Activated naive CD4-positive, alpha-beta T cell treated with anti-CD3 and anti-CD28 coated beads for 36 hours (primary cell): ENCODE measurements at regions not wholly inside any gene's neighbourhood (a gene's known extent, or its start where the extent isn't known, plus 50 kb on each side); places are given as distances from the start of the nearest gene placed in this dataset.
"Not testable (repeated sequence)": the region's sequence is repeated elsewhere in the genome, so short reads cannot be mapped to it uniquely, and the experiment has no call there.

Experiments used
- CTCF ChIA-PET: fragments of 350-600 bp; sonication (Branson Sonifier 250); formaldehyde crosslinking; loops from one replicate; lab custom pipeline; 2021; ENCODE audit warnings: antibody characterized with exemption; lab: Charles Lee
- DNase-seq: peaks from one replicate; pipeline ENCODE4 v3.0.0-alpha.2; 2020
- H3K27ac Mint-ChIP-seq: one replicate; pipeline ENCODE4 v1.8.0; 2021; ENCODE audit warnings: mild to moderate bottlenecking, mixed read lengths
- H3K27me3 Mint-ChIP-seq: one replicate; pipeline ENCODE4 v1.8.0; 2021; ENCODE audit warnings: low read depth, mixed read lengths
- H3K36me3 Mint-ChIP-seq: one replicate; pipeline ENCODE4 v1.8.0; 2021; ENCODE audit warnings: low read depth, mixed read lengths
- H3K4me1 Mint-ChIP-seq: one replicate; pipeline ENCODE4 v1.8.0; 2021; ENCODE audit warnings: low read depth, mixed read lengths
- H3K4me3 Mint-ChIP-seq: one replicate; pipeline ENCODE4 v1.8.0; 2021; ENCODE audit warnings: mild to moderate bottlenecking, moderate library complexity, mixed read lengths
- H3K9me3 Mint-ChIP-seq: one replicate; pipeline ENCODE4 v1.8.0; 2021; ENCODE audit warnings: mixed read lengths
- intact Hi-C: fragments of 100-400 bp; cut with micrococcal nuclease; formaldehyde crosslinking; loops from one replicate; pipeline ENCODE4 v1.15.1; 2023

DNA sequence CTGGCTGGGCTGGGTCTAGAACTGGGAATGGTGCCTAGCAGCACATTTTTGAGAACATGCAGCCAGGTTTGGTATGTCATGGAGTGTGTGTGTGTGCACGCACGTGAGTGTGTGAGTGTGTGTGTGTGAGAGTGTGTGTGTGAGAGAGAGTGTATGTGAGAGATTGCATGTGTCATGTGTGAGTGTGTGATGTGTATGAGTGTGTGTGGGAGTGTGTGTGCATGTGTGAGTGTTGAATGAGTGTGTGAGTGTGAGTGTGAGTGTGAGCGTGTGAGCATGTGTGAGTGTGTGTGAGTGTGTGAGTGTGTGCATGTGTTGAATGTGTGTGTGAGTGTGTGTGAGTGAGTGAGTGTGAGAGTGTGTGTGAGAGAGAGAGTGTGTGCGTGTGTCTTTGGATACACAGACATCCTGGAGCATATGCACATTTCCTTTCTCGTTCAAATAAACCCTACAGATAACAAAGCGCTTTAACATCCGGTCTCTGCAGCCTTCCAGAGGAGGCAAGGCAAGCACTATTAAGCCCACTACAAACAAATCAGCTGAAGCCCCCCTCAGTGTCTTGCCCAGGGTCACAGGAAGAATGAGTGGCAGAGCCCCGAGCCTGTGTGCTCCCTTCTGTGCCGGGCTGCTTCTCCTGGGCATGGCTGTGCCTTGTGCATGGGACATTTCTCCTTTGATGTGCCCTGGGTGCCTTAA, 108.7 kb upstream of the ETV6 start:
- no peak overlapping the region for H3K4me3 Mint-ChIP-seq
- intact Hi-C loops: no loop called here
- no peaks in the 10 kb centered on the region for H3K9me3 Mint-ChIP-seq
- no peaks in the 10 kb centered on the region for H3K36me3 Mint-ChIP-seq
- no peak for DNase-seq
- CTCF ChIA-PET: no interaction called here
- H3K27ac Mint-ChIP-seq: no peak overlapping the region
- H3K4me1 Mint-ChIP-seq: peaks cover 44% of the 10 kb centered on the region
- H3K27me3 Mint-ChIP-seq: no peaks in the 10 kb centered on the region

GRCh38 chr12:11542599-11542998, 106.9 kb upstream of the ETV6 start:
- H3K4me1 Mint-ChIP-seq: peaks cover 57% of the 10 kb centered on the region
- CTCF ChIA-PET: no interaction called here
- no peaks in the 10 kb centered on the region for H3K9me3 Mint-ChIP-seq
- H3K27ac Mint-ChIP-seq: no peak overlapping the region
- no peak overlapping the region for H3K4me3 Mint-ChIP-seq
- H3K27me3 Mint-ChIP-seq: no peaks in the 10 kb centered on the region
- DNase-seq: no peak
- no peaks in the 10 kb centered on the region for H3K36me3 Mint-ChIP-seq
- intact Hi-C loops: no loop called here

DNA sequence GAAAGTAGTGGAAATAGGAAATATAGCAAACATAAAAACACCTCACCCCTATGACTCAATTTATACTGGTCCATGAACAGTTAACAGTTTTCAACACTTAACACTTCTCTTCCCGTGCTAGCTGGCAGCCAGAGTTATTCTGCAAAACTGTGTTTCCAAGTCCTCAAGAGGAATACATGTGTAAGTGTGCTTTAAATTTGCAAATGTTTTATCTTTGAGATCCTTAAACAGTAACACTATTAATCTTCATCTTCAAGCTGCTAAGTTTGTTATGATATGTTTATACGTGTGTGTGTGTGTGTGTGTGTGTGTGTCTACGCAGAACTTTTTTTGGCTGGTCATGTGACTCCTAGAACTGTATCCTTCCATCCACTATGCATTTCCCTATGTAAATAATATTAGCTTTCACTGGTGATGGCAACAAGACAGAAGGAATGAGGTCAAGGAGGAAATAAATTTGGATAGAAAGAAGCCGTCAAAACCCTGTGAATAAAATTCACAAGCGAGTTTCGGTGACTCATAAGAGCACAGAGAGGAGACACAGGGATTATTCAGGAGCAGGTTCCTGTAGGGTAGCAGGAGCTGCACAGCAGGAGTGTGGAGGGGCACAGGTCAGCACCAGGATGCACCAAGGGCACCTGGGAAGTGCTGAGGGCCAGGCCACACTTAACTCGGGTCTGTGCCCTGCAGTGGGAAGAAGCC, 105.9 kb upstream of the ETV6 start:
- H3K36me3 Mint-ChIP-seq: no peaks in the 10 kb centered on the region
- H3K27ac Mint-ChIP-seq: no peak overlapping the region
- CTCF ChIA-PET: interaction anchor here (1.5 to 3.1 kb wide), 2 partner anchors 12 to 489 kb away, joined by 4 to 15 read pairs; no protein-coding TSS in a partner anchor
- intact Hi-C loops: loop anchor here (2.0 kb wide), 1 partner anchor 43 kb away; no protein-coding TSS in a partner anchor
- no peaks in the 10 kb centered on the region for H3K9me3 Mint-ChIP-seq
- H3K4me3 Mint-ChIP-seq: no peak overlapping the region
- no peaks in the 10 kb centered on the region for H3K27me3 Mint-ChIP-seq
- DNase-seq: no peak
- H3K4me1 Mint-ChIP-seq: peaks cover 60% of the 10 kb centered on the region

- H3K36me3 Mint-ChIP-seq: no peaks in the 10 kb centered on the region
- CTCF ChIA-PET: interaction anchor here (0.6 to 3.1 kb wide), 10 partner anchors 10 to 782 kb away, joined by 3 to 15 read pairs (median 4); no protein-coding TSS in a partner anchor
- peak overlapping the region; percentile 81 for H3K27ac Mint-ChIP-seq
- intact Hi-C loops: loop anchor here (1.0 to 5.0 kb wide), 4 partner anchors 9 to 222 kb away; partner anchors contain the start of gene ETV6
- peaks cover 55% of the 10 kb centered on the region for H3K4me1 Mint-ChIP-seq
- H3K27me3 Mint-ChIP-seq: no peaks in the 10 kb centered on the region
- no peaks in the 10 kb centered on the region for H3K9me3 Mint-ChIP-seq
- peak overlapping the region; percentile 26 for H3K4me3 Mint-ChIP-seq
- peak; percentile 60 for DNase-seq
These were observed 103.8 kb upstream of the ETV6 start for GRCh38 chr12:11545484-11546330.

GRCh38 chr12:11546582-11547270, 102.7 kb upstream of the ETV6 start:
- Mint-ChIP-seq H3K4me1 (peaks cover 46% of the 10 kb centered on the region), H3K27ac (peak overlapping the region; percentile 81)
- intact Hi-C loops: loop anchor here (1.0 to 5.0 kb wide), 3 partner anchors 8 to 221 kb away; partner anchors contain the start of gene ETV6
- H3K36me3 Mint-ChIP-seq, DNase-seq, H3K27me3 Mint-ChIP-seq, H3K9me3 Mint-ChIP-seq, H3K4me3 Mint-ChIP-seq: not testable (repeated sequence)
- CTCF ChIA-PET: interaction anchor here (0.6 to 3.1 kb wide), 7 partner anchors 9 to 781 kb away, joined by 3 to 15 read pairs (median 4); no protein-coding TSS in a partner anchor

- peaks cover 45% of the 10 kb centered on the region for H3K4me1 Mint-ChIP-seq
- H3K36me3 Mint-ChIP-seq, DNase-seq, CTCF ChIA-PET, H3K9me3 Mint-ChIP-seq, H3K27me3 Mint-ChIP-seq, H3K4me3 Mint-ChIP-seq, H3K27ac Mint-ChIP-seq: not testable (repeated sequence)
- intact Hi-C loops: loop anchor here (2.0 to 5.0 kb wide), 2 partner anchors 102 to 220 kb away; partner anchors contain the start of gene ETV6
These were observed 102.2 kb upstream of the ETV6 start for GRCh38 chr12:11547271-11547646.

DNA sequence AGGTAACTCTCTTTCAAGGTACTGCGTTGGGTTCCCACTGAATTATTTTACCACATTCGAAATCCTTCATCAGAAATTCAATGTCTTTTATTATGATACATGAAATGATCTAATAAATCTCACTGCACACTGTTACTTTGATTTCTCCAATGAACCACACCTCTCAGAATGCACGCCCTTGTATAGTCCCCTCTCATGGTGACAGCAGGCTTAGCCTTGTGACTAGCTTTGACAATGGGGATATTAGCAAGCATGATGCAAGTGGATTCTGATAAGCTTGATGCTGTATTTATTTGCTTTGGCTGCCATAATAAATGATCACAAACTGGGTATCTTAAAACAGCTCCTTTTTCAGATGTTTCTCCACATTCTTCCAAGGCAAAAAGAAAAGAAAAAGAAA, 100.4 kb upstream of the ETV6 start:
- Mint-ChIP-seq H3K9me3 (no peaks in the 10 kb centered on the region), H3K4me3 (no peak overlapping the region), H3K27ac (no peak overlapping the region), H3K36me3 (no peaks in the 10 kb centered on the region), H3K27me3 (no peaks in the 10 kb centered on the region), H3K4me1 (peaks cover 37% of the 10 kb centered on the region)
- intact Hi-C loops: loop anchor here (5.0 kb wide), 1 partner anchor 218 kb away; no protein-coding TSS in a partner anchor
- CTCF ChIA-PET: interaction anchor here (1.4 kb wide), 1 partner anchor 484 kb away, joined by 4 read pairs; no protein-coding TSS in a partner anchor
- no peak for DNase-seq

DNA sequence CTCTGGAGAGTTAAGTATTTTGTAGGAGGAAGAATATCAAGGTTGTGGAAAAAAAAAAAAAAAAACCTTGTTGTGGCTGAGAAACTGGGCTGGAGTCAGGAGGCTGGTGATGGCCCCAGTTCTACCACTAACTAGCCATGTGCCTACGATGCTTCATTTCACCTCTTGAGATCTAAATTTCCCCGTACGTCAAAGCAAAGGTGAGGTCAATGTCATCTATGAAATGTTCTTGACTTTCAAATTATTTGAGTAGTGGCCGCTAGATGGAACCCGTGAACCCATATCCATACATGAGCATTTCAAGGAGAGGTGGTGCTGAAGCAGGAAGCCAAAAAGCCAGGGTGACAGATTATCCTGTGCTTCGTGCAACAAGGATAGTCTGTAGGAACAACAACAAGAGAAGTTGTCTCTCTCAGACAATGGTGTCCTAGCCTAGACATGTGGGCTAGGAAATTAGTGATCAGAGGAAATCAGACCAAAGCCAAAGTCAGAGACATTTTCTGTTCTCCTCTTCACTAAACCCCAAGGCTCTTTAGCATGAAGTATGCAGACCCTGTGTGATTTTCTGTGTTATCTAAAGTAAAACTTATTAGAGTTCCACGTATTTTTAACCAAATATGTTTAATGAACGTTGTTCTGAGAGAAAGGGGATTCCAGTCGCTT, 95.5 kb upstream of the ETV6 start:
- Mint-ChIP-seq H3K27ac (no peak overlapping the region), H3K4me3 (no peak overlapping the region), H3K9me3 (no peaks in the 10 kb centered on the region), H3K27me3 (no peaks in the 10 kb centered on the region), H3K36me3 (no peaks in the 10 kb centered on the region), H3K4me1 (peaks cover 22% of the 10 kb centered on the region)
- CTCF ChIA-PET: interaction anchor here (0.6 to 3.6 kb wide), 5 partner anchors 9 to 496 kb away, joined by 3 to 15 read pairs (median 14); no protein-coding TSS in a partner anchor
- intact Hi-C loops: loop anchor here (1.0 to 2.0 kb wide), 8 partner anchors 8 to 773 kb away; no protein-coding TSS in a partner anchor
- peak; percentile 79 for DNase-seq

DNA sequence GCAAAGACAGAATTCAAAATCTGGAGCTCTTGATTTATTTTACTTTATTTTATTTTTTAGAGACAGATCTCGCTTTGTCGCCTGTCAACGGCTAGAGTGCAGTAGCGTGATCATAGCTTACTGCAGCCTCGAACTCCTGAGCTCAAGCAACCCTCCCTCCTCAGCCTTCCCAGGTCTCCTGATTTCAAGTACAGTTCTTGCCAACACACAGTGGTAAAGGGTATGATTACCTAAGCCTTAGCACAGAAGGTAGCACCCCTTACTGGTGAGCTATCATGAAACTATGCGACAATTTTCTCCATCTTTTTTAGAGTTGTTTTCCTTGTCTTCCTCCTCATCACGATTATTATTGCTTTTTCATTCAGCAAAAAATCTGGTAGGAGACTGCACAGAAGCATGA, 94.3 kb upstream of the ETV6 start:
- H3K9me3 Mint-ChIP-seq: no peaks in the 10 kb centered on the region
- DNase-seq: no peak
- no peaks in the 10 kb centered on the region for H3K27me3 Mint-ChIP-seq
- CTCF ChIA-PET: interaction anchor here (0.7 to 3.6 kb wide), 9 partner anchors 10 to 482 kb away, joined by 3 to 15 read pairs (median 4); no protein-coding TSS in a partner anchor
- peaks cover 22% of the 10 kb centered on the region for H3K4me1 Mint-ChIP-seq
- no peak overlapping the region for H3K27ac Mint-ChIP-seq
- no peaks in the 10 kb centered on the region for H3K36me3 Mint-ChIP-seq
- intact Hi-C loops: loop anchor here (2.0 kb wide), 3 partner anchors 54 to 96 kb away; no protein-coding TSS in a partner anchor
- peak overlapping the region; percentile 67 for H3K4me3 Mint-ChIP-seq

- H3K36me3 Mint-ChIP-seq: no peaks in the 10 kb centered on the region
These were observed 93.5 kb upstream of the ETV6 start for GRCh38 chr12:11555743-11556625.

More at GRCh38 chr12:11555743-11556625, 93.5 kb upstream of the ETV6 start:
- CTCF ChIA-PET: interaction anchor here (0.7 to 3.6 kb wide), 10 partner anchors 11 to 515 kb away, joined by 3 to 15 read pairs (median 4); no protein-coding TSS in a partner anchor
- intact Hi-C loops: loop anchor here (2.0 kb wide), 3 partner anchors 55 to 95 kb away; no protein-coding TSS in a partner anchor
- peak overlapping the region; percentile 67 for H3K4me3 Mint-ChIP-seq
- no peaks in the 10 kb centered on the region for H3K9me3 Mint-ChIP-seq
- peak; percentile 31 for DNase-seq
- H3K27me3 Mint-ChIP-seq: no peaks in the 10 kb centered on the region
- H3K27ac Mint-ChIP-seq: peak overlapping the region; percentile 46
- peaks cover 25% of the 10 kb centered on the region for H3K4me1 Mint-ChIP-seq
